Embryonic facial prominence (tissue), 1 donor: ENCODE measurements at regions not wholly inside any gene's neighbourhood (a gene's known extent, or its start where the extent isn't known, plus 50 kb on each side); places are given as distances from the start of the nearest gene placed in this dataset.

Experiments used
- DNase-seq: peaks from one replicate; pipeline ENCODE4 v3.0.0-alpha.2; 2016; ENCODE audit errors: extremely low spot score

DNA sequence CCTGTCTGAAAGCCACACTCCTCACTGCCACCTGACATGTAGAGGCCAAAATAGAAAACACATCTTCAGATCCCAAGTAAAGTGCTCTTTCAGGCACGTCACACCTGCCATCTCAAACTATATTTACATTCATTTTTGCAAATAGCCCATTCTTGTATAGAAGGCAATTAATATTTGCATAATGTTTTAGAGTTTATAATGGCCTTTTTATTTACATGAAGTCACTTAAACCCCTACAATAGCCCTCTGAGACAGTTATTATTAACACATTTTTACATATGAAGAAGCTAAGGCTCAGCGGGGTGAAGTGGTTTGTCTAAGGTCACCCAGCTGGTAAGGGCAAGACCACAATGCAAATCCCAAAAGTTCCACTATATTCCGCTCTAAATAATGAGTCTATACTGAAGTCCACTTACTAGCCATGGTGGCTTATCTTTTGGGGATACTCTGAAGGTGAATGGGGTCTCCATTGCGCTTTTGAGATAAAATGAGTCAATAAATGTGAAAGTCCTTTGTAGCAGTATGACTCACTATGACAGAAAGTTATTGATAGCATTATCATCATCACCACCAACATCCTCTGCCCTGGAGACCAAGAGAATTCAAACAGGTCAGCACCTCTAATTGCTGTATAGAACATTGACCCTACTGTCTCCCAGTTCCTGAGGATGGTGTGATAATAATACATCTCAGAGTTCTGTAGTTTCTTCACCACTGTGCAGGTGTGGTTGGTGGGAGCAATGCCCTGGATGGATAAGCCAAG, 155.9 kb upstream of the BCL6 start:
- no peak for DNase-seq

DNA sequence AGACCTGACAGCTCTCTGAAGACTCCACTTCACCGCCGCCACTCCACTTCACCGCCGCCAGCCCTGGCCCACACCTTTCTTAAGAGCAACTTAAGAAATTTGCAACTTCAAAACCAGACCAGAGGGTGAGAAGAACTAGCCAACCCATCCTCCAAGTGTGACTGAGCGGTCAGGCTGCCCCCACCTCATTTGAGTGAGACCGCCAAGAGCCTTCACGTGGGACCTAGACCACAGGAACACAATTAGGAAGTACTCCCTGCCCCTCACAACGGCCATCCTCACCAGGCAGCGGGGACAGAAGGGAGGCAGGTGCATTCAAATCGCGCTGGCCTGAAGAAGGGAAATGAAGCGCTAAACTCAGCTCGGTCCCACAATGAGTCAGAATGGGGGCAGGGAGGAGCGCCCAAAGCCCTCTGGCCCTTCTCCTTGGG, 156.8 kb upstream of the BCL6 start:
- DNase-seq: no peak

DNA sequence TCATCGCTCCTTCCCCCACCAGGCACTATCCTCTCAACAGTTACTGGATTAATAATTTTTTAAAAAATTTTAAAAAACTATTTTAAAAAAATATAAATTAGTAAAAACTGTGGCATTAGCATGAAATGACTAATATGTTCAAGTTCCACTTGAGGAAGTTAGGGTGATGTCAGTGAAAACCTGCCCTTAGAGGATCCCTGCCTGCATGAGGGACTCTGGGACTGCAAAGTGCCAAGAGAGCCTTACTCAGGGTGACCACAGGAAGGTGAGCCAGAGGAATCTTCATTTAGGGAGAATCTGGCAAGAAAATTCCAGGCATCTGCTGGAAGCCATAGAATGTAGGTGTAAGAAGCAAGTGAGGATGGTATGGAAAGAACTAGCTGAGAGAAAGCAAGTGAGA, 157.7 kb upstream of the BCL6 start:
- DNase-seq: no peak

DNA sequence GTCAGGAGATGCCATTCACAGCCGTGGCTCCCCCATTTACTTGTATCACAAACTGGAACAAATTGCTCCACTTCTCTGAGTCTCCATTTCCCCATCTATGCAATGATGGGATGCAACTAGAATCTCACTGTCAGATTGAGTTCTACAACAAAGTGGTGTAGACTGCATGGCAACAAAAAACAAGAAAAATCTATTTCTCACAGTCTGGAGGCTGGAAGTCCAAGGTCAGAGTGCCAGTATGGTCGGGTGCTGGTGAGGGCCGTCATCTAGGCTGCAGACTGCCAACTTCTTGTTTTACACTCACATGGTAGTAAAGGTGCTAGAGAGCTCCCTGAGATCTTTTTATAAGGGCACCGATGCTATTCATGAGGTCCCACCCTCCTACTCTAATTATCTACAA, 158.4 kb upstream of the BCL6 start:
- no peak for DNase-seq

DNA sequence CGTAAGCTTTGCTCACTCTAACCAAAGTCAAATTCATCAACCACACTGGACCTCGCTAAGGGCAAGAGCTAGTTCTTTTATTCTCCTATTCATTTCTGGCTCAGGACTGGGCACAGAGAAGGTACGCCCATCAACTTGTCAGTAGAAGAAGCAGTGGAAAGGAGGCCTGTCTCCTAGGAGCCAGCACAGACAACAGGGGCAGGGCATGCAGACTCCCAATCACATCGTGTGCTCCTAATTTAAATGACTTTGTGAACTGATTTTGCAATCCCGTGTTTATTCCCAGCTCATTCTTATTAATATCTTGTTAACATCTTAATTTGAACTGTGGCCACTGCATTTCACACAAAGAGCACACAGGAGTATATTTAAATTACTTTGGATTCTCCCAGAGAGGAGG, 161.1 kb upstream of the BCL6 start:
- no peak for DNase-seq

DNA sequence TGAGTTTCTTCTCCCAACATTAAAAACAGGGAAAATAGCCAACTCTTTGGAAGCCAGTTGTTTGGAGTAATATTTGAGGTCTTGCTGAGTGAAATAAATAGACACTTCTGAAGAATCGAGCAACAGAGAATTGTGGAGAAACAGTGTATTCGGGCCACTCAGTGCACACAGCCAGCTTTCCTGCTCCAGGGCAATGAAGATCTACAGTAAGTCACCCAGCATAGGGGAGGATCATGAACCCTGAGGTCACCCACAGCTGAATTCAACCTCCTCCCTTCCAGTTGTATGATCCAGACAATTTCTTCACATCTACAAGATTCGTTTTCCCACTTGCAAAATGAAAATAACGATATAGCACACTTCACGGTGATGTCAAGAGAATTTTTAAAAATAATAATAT, 161.7 kb upstream of the BCL6 start:
- no peak for DNase-seq

DNA sequence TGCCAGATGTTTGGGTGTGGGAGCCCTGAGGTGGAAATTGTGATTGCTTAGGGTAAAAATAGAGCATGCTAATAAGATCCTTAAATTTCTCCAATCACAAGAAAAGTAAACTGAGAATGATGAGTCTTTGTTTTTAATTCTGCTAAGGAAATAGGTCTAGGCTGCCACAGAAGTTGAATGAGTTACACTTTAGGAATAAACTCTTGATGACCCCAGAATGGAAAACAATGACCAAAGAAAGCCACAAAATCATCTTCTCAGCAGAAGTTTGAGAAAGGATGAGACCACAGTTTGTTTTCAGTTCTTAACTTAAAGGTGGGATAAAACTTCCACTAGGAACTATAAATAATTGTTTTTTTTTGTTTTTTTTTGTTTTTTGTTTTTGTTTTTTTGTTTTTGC, 164.6 kb upstream of the BCL6 start:
- no peak for DNase-seq

DNA sequence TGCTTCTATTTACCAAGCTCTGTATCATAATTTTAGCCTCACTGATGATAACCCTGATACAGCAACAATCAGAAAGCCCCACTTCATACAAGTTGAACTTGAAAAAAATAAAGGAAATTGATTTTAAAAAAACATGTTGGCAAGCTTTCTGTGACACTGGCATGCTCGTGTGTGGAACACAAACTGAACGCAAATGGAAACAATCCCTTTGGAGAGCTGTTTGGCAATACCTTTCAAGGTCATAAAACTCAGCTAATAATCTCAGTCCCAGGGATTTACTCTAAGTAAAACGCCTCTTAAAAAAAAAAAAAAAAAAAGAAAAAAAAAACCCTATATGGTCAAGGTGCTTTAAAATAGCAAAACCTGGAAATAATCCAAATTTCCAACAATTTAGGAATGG, 166.7 kb upstream of the BCL6 start:
- DNase-seq: no peak

DNA sequence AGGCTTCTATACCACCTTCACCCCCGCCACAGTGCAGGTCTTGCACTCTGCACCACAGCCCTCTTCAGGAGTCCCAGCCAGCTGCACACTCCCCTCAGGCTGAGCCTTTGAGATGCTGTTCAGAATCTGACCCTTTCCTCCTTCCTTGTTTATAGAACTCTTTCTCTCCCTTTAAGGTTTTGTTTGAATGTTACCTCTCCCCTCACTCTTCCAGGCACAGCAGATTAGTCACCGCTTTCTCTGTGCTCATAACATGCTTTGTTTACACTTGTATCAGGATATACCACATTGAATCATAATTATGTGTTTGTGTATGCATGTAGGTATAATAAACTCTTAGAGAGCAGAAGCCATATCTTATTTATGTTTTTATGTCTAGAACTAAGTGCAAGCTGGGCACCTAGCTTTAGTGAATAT, 168.4 kb upstream of the BCL6 start:
- DNase-seq: no peak

DNA sequence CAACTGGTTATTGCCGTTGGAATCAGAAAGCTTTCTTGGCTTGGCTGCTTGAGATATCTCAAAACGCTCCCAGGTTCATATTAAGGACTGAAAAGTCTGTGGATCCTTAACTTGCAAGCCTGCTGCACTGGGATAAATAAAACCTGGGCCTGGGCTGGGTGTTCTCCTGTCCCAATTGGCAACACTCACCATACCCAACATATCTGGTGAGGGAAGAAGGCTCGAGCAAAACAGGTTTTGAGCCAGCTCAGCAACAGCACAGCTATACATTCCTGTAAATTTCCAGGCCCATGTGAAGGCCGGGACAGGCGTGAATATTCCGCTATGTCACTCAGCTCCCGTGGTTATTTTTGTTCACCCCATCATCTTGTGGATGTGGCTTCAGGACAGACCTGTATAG, 169.0 kb upstream of the BCL6 start:
- DNase-seq: no peak

DNA sequence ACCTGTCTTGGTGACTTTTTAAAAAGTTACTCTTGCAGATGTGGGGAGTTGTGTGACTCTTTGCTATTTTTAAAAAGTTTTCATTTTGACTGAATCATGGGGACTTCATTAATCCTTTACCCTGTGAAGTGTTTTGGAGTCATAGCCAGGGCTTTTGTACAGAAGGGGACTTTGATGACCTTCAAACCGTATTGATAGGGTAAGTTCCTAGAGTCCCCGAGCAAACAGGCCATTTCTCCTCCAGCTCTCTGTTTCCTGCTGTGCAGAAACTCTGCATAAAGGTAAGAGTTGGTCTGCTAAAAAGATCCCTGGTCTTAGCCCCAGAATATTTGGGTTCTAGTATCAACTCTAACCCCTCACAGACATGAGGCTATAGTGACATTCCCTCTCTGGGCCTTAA, 170.8 kb upstream of the BCL6 start:
- no peak for DNase-seq

DNA sequence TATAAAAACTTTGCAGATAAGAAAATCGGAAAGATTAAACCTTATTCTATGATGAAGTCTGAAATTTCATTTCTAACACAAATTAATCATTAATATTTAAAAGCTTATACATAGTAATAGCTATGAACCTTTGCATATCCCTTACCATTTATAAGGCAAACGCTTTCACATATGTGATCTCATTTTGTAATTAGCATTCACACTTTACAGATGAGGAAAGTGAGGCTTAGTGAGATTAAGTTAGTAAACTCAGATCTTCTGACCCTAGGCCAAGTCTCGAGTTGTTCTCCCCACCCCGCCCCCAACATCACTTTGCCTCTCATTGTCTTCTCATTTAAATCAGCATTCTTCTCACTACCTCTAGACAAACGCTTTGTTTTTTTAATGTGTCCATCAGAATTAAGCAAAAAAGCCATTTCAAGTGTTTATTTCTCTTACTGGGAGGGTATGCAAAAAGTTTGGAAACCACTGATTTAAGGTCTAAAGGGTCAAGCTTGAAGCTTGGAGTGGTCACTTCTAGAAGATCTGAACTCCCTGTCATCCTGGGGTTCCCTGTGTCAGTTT, 172.9 kb upstream of the BCL6 start:
- DNase-seq: no peak

DNA sequence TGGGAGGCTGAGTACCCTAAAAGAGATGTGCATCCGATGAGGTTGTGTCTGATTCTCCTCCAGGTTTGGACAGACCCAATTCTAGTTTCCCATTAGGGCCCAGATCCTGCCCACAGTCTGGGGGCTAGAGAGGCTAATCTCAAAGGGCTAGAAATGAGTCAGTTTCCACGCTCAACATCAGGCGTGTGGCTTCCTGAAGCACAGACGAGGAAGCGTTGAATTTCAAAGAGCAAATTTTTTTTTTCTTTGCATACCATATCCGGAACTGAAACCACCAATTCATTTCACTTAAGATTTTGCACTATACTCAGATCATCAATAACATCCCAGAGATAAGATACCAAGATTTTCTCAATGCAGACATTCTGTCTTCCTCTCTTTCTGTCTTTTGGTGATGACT, 173.8 kb upstream of the BCL6 start:
- no peak for DNase-seq

DNA sequence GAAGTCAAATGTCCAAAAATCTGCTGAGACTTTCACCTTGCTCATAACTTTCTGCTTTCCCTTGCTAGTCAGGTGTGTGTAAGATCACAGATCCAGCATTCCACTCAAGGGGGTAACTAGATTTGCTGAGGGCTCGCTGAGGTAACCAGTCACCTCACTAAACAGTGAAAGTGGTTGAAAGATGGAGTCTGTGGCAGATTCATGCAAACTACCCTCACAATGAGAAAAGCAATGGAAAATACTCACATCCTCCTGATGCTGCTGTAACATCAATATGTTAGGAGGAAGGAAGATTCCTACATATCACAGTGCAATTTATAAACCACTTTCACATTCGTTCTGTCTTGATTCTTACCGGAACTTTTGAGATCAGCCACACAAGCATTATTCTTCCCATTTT, 174.3 kb upstream of the BCL6 start:
- no peak for DNase-seq

DNA sequence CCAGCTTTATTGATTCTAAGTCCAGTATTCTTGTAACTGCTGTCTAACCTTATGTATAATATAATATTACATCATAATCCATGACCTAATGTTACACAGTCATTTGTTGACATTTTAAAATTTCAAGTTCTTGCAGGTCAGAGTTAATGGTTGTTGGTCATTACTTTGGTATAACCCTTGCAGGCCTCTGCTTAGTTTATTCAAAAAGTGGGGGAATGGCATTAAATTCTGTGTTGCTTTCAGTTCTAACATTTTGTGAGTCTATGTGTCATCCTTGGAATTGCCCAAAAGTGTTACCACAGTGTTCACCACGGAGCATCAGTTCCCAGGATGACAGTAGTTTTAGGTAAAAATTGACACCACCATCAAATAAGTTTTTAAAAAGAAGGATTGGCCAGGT, 174.8 kb upstream of the BCL6 start:
- no peak for DNase-seq

DNA sequence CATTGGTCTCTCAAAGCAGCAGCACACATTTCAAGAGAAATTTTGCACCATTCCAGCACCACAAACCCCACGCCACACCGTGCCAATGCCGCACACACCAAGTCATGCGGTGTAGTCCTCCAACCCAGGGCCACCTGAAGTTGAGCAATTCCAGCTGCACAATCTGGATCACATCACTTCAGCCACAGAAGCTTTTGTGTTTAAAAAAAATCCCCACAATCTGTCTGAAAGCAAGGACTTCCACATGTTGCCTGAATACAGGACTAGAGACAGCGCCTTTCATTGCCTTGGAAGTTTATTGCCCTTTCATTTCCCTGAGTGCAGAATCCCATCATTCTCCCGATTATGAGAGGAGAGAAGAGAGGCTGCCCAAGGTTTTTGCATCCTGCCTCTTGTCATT, 175.6 kb upstream of the BCL6 start:
- no peak for DNase-seq

DNA sequence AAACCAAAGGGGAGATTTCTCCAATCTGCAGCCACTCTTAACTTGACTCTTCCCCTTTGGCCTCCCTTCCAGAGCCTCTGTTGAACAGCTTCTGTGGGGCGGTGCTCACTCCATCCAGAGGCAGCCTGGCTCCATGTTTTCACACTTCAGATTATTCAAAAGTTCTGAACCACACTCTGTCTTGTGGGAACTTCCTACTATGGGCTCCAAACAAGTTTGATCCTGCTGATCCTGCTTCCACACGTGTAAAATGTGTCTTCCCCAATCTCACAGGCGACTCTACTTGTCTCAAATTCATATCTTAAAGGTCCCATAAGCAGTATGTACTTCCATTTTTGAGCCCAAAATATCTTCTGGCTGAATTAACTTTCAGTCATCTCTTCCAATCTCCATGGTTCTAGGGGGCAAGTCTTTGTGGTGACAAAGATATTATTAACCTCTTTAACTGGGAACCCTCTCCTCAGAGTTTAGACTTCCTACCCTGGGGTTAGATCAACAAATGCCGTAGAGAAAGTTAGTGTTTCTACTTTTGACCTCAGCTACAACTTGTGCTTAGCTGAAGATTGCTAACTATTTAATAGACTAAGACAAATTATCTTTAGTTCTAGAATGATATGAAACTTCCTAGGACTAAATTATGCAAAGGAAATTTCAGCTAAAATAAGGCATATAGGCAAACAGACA, 176.3 kb upstream of the BCL6 start:
- no peak for DNase-seq

DNA sequence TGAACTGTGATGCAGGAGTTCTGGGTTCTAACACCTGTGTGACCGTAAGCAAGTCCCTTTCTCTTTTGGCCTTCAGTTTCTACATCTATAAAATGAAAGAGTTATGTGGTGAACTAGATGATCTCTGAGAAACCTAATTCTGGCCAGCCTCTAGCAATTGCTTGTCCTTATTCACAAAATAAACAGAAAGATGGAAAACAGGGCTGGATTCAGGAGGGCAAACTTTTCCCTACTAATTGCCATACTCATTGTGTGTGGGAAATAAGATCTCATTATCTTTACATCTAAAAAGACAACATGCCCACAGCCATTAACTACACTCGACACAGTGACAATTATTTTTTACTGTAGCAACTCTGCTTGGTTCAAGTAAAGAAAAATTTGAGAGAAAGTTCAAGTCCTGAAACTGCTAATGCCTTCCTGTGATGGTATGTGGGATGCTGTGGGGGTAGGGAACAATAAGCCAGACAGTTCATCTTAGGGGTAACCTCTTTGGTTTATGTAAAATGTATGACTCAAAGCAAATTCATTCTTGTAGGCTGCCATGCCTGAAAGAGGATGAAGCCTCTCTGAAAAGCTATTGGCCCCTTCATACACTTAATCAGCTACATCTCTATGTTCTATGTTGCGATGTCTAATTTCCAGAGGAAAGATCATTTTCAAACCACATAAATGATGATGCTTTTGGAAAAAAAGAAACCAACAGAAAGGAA, 177.6 kb upstream of the BCL6 start:
- no peak for DNase-seq

DNA sequence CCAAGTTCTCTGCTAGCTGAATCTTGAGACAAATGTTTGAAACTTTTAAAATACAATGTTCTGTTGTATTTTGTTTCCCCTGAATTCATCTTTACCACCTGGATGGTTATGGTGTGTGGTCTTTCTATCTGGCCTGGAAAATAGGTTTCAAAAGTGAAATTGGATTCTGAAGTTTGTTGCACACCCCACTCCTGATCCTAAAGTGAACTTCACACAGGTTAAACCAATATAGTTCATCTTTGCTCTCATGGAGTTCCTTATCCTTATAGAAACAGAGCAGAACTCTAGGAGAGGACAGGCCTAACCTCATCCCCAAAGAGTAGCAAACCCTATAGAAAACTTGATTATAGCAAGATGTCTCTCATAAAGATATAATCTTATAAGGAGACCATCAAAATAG, 179.4 kb upstream of the BCL6 start:
- DNase-seq: no peak

DNA sequence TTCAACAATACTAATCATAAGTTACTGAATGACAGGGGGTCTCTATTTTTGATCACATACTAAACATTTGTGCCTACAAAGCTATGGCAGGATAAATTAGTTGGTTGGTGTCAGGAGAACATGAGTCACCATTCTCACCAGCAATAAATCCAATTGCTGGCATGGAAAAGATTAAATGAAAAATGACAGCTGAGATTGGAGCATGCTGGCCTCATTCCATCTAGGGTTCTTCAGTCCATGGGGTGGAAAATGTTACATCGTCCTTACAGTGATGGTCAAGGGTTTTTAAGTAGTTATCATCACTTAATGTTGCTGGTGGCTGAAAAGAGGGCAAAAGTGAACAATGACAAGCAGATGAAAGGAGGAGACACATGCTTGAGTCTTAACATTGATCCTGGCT, 180.1 kb upstream of the BCL6 start:
- no peak for DNase-seq

DNA sequence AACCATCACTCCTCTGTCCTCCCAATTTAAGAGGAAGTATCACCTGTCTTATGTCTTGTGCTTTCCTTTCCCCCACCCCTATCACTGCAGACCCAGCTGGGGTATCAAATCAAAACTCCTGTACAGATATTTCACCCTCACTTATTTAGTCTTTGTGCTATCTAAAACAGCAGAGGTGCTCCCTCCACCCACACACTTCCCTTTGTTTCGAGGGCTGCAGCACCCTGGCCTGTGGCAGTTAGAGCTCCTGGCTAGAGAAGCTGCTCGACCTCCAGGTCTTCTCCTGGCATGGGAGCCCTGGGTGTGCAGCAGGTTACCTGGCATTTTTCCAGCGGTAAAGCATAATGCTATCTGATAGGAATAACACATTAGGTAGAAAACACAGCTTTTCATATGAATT, 181.4 kb upstream of the BCL6 start:
- no peak for DNase-seq

DNA sequence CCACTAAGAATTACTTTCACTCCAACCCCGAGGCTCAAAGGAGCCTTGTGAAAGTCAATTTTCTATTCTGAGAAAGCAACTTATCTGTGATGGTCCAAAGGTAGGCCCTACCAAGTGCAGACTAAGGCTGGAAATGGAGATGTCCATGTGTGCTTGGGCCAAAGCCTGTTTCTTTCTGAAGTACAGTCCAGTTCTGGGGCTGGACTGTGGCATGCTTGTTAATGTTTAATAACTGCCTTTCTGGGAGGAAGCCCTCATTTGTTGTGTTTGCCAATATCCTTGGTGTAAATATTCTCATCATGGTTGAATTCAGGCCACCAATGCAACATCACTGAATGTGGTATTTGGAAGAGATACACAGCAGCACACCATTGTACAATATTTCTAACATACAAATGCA, 182.3 kb upstream of the BCL6 start:
- no peak for DNase-seq
